ENCODE measurements at regions not wholly inside any gene's neighbourhood (a gene's known extent, or its start where the extent isn't known, plus 50 kb on each side); places are given as distances from the start of the nearest gene placed in this dataset.
"Not testable (repeated sequence)": the region's sequence is repeated elsewhere in the genome, so short reads cannot be mapped to it uniquely, and the experiment has no call there.

- no peaks in the 10 kb centered on the region for H3K4me1 ChIP-seq (ENCODE audit: control insufficient read depth, low read depth, low read length)
- no peak overlapping the region for H3K4me3 ChIP-seq (ENCODE audit: low read length)
- no peak overlapping the region for H3K27ac ChIP-seq (ENCODE audit: low read length)
- H3K9ac ChIP-seq (ENCODE audit: low read length) = no peak overlapping the region
- H3K9me3 ChIP-seq (ENCODE audit: control insufficient read depth, low read depth, low read length) = no peaks in the 10 kb centered on the region
- no peaks in the 10 kb centered on the region for H3K27me3 ChIP-seq (ENCODE audit: control insufficient read depth, insufficient read depth, low read length)
- no peaks in the 10 kb centered on the region for H3K36me3 ChIP-seq (ENCODE audit: control insufficient read depth, low read depth, low read length)
These were observed 728.7 kb downstream of the DNAH5 start for GRCh38 chr5:13215806-13216205.

- H3K27me3 ChIP-seq (ENCODE audit: control insufficient read depth, insufficient read depth, low read length) = no peaks in the 10 kb centered on the region
- no peaks in the 10 kb centered on the region for H3K4me1 ChIP-seq (ENCODE audit: control insufficient read depth, low read depth, low read length)
- H3K9me3 ChIP-seq (ENCODE audit: control insufficient read depth, low read depth, low read length) = no peaks in the 10 kb centered on the region
These were observed 729.1 kb downstream of the DNAH5 start for GRCh38 chr5:13215370-13215769.

GRCh38 chr5:13214182-13214581 lies 730.3 kb downstream of the DNAH5 start:
- Histone ChIP-seq H3K4me1 (ENCODE audit: control insufficient read depth, low read depth, low read length) (no peaks in the 10 kb centered on the region), H3K36me3 (ENCODE audit: control insufficient read depth, low read depth, low read length) (no peaks in the 10 kb centered on the region), H3K27ac (ENCODE audit: low read length) (no peak overlapping the region), H3K9ac (ENCODE audit: low read length) (no peak overlapping the region), H3K27me3 (ENCODE audit: control insufficient read depth, insufficient read depth, low read length) (no peaks in the 10 kb centered on the region), H3K9me3 (ENCODE audit: control insufficient read depth, low read depth, low read length) (no peaks in the 10 kb centered on the region), H3K4me3 (ENCODE audit: low read length) (no peak overlapping the region)

More at GRCh38 chr5:13215370-13215769, 729.1 kb downstream of the DNAH5 start:
- Histone ChIP-seq H3K4me3 (ENCODE audit: low read length) (no peak overlapping the region), H3K9ac (ENCODE audit: low read length) (no peak overlapping the region), H3K36me3 (ENCODE audit: control insufficient read depth, low read depth, low read length) (no peaks in the 10 kb centered on the region), H3K27ac (ENCODE audit: low read length) (no peak overlapping the region)

- Histone ChIP-seq H3K9ac (ENCODE audit: low read length) (no peak overlapping the region), H3K36me3 (ENCODE audit: control insufficient read depth, low read depth, low read length) (no peaks in the 10 kb centered on the region), H3K27me3 (ENCODE audit: control insufficient read depth, insufficient read depth, low read length) (no peaks in the 10 kb centered on the region), H3K4me3 (ENCODE audit: low read length) (no peak overlapping the region), H3K27ac (ENCODE audit: low read length) (no peak overlapping the region), H3K9me3 (ENCODE audit: control insufficient read depth, low read depth, low read length) (no peaks in the 10 kb centered on the region), H3K4me1 (ENCODE audit: control insufficient read depth, low read depth, low read length) (no peaks in the 10 kb centered on the region)
These were observed 731.6 kb downstream of the DNAH5 start for GRCh38 chr5:13212886-13213285.

GRCh38 chr5:13211064-13211463 lies 733.4 kb downstream of the DNAH5 start:
- no peaks in the 10 kb centered on the region for H3K9me3 ChIP-seq (ENCODE audit: control insufficient read depth, low read depth, low read length)
- no peaks in the 10 kb centered on the region for H3K4me1 ChIP-seq (ENCODE audit: control insufficient read depth, low read depth, low read length)
- H3K4me3 ChIP-seq (ENCODE audit: low read length) = no peak overlapping the region
- H3K27ac ChIP-seq (ENCODE audit: low read length) = no peak overlapping the region
- H3K36me3 ChIP-seq (ENCODE audit: control insufficient read depth, low read depth, low read length) = no peaks in the 10 kb centered on the region
- H3K27me3 ChIP-seq (ENCODE audit: control insufficient read depth, insufficient read depth, low read length) = no peaks in the 10 kb centered on the region
- no peak overlapping the region for H3K9ac ChIP-seq (ENCODE audit: low read length)

- Histone ChIP-seq H3K9me3 (ENCODE audit: control insufficient read depth, low read depth, low read length) (no peaks in the 10 kb centered on the region), H3K4me1 (ENCODE audit: control insufficient read depth, low read depth, low read length) (no peaks in the 10 kb centered on the region), H3K27me3 (ENCODE audit: control insufficient read depth, insufficient read depth, low read length) (no peaks in the 10 kb centered on the region), H3K27ac (ENCODE audit: low read length) (no peak overlapping the region), H3K36me3 (ENCODE audit: control insufficient read depth, low read depth, low read length) (no peaks in the 10 kb centered on the region), H3K4me3 (ENCODE audit: low read length) (no peak overlapping the region), H3K9ac (ENCODE audit: low read length) (no peak overlapping the region)
These were observed 737.4 kb downstream of the DNAH5 start for GRCh38 chr5:13207112-13207511.

- H3K27ac ChIP-seq (ENCODE audit: low read length) = no peak overlapping the region
- H3K9ac ChIP-seq (ENCODE audit: low read length) = no peak overlapping the region
- no peaks in the 10 kb centered on the region for H3K9me3 ChIP-seq (ENCODE audit: control insufficient read depth, low read depth, low read length)
- no peaks in the 10 kb centered on the region for H3K36me3 ChIP-seq (ENCODE audit: control insufficient read depth, low read depth, low read length)
- no peaks in the 10 kb centered on the region for H3K4me1 ChIP-seq (ENCODE audit: control insufficient read depth, low read depth, low read length)
- H3K4me3 ChIP-seq (ENCODE audit: low read length) = no peak overlapping the region
- H3K27me3 ChIP-seq (ENCODE audit: control insufficient read depth, insufficient read depth, low read length) = no peaks in the 10 kb centered on the region
These were observed 743.5 kb downstream of the DNAH5 start for GRCh38 chr5:13201022-13201421.

GRCh38 chr5:13198226-13198625 lies 746.3 kb downstream of the DNAH5 start:
- not testable (repeated sequence) for H3K27ac ChIP-seq (ENCODE audit: low read length); H3K27me3 ChIP-seq (ENCODE audit: control insufficient read depth, insufficient read depth, low read length); H3K4me1 ChIP-seq (ENCODE audit: control insufficient read depth, low read depth, low read length); H3K4me3 ChIP-seq (ENCODE audit: low read length); H3K9me3 ChIP-seq (ENCODE audit: control insufficient read depth, low read depth, low read length); H3K9ac ChIP-seq (ENCODE audit: low read length); H3K36me3 ChIP-seq (ENCODE audit: control insufficient read depth, low read depth, low read length)

GRCh38 chr5:13189532-13189931 lies 755.0 kb downstream of the DNAH5 start:
- H3K9me3 ChIP-seq (ENCODE audit: control insufficient read depth, low read depth, low read length) = no peaks in the 10 kb centered on the region
- no peak overlapping the region for H3K27ac ChIP-seq (ENCODE audit: low read length)
- no peak overlapping the region for H3K4me3 ChIP-seq (ENCODE audit: low read length)
- H3K36me3 ChIP-seq (ENCODE audit: control insufficient read depth, low read depth, low read length) = no peaks in the 10 kb centered on the region
- H3K9ac ChIP-seq (ENCODE audit: low read length) = no peak overlapping the region
- no peaks in the 10 kb centered on the region for H3K4me1 ChIP-seq (ENCODE audit: control insufficient read depth, low read depth, low read length)
- no peaks in the 10 kb centered on the region for H3K27me3 ChIP-seq (ENCODE audit: control insufficient read depth, insufficient read depth, low read length)

GRCh38 chr5:13188371-13188770 lies 756.1 kb downstream of the DNAH5 start:
- Histone ChIP-seq H3K4me3 (ENCODE audit: low read length) (no peak overlapping the region), H3K27ac (ENCODE audit: low read length) (no peak overlapping the region), H3K36me3 (ENCODE audit: control insufficient read depth, low read depth, low read length) (no peaks in the 10 kb centered on the region), H3K9me3 (ENCODE audit: control insufficient read depth, low read depth, low read length) (no peaks in the 10 kb centered on the region), H3K27me3 (ENCODE audit: control insufficient read depth, insufficient read depth, low read length) (no peaks in the 10 kb centered on the region), H3K4me1 (ENCODE audit: control insufficient read depth, low read depth, low read length) (no peaks in the 10 kb centered on the region), H3K9ac (ENCODE audit: low read length) (no peak overlapping the region)

- Histone ChIP-seq H3K36me3 (ENCODE audit: control insufficient read depth, low read depth, low read length) (no peaks in the 10 kb centered on the region), H3K9me3 (ENCODE audit: control insufficient read depth, low read depth, low read length) (no peaks in the 10 kb centered on the region), H3K27me3 (ENCODE audit: control insufficient read depth, insufficient read depth, low read length) (no peaks in the 10 kb centered on the region), H3K9ac (ENCODE audit: low read length) (no peak overlapping the region), H3K27ac (ENCODE audit: low read length) (no peak overlapping the region), H3K4me3 (ENCODE audit: low read length) (no peak overlapping the region), H3K4me1 (ENCODE audit: control insufficient read depth, low read depth, low read length) (no peaks in the 10 kb centered on the region)
These were observed 757.3 kb downstream of the DNAH5 start for GRCh38 chr5:13187186-13187585.

- no peak overlapping the region for H3K9ac ChIP-seq (ENCODE audit: low read length)
- no peaks in the 10 kb centered on the region for H3K27me3 ChIP-seq (ENCODE audit: control insufficient read depth, insufficient read depth, low read length)
- no peaks in the 10 kb centered on the region for H3K9me3 ChIP-seq (ENCODE audit: control insufficient read depth, low read depth, low read length)
- no peaks in the 10 kb centered on the region for H3K4me1 ChIP-seq (ENCODE audit: control insufficient read depth, low read depth, low read length)
- no peaks in the 10 kb centered on the region for H3K36me3 ChIP-seq (ENCODE audit: control insufficient read depth, low read depth, low read length)
- no peak overlapping the region for H3K27ac ChIP-seq (ENCODE audit: low read length)
- no peak overlapping the region for H3K4me3 ChIP-seq (ENCODE audit: low read length)
These were observed 758.3 kb downstream of the DNAH5 start for GRCh38 chr5:13186177-13186576.

Data from iPS-18a (cell line).